HEK293 (cell line): ENCODE measurements at regions not wholly inside any gene's neighbourhood (a gene's known extent, or its start where the extent isn't known, plus 50 kb on each side); places are given as distances from the start of the nearest gene placed in this dataset.

Experiments
- CTCF ChIA-PET: fragments of 350-600 bp; formaldehyde crosslinking; extraction: SDS; loops from one replicate; lab custom pipeline; 2021; ENCODE audit warnings: antibody characterized with exemption; lab: Yijun Ruan, JAX
- POLR2A ChIA-PET: fragments of 300-600 bp; formaldehyde crosslinking; extraction: SDS; loops from one replicate; lab custom pipeline; 2020; ENCODE audit warnings: antibody characterized with exemption, inconsistent platforms; lab: Yijun Ruan, JAX
- H3K27ac ChIP-seq: fragments of 200-500 bp; sonication (Bioruptor generic); 2 replicates; pipeline ENCODE4 v1.5.1; 2014; ENCODE audit warnings: low read depth, low read length, control low read depth, inconsistent platforms; ENCODE audit errors: extremely low read depth
- H3K36me3 ChIP-seq, 2 experiments: fragments of 200-500 bp in 1 of 2; sonication (Bioruptor generic) in 1 of 2; 1 replicate in 1 of 2; 2 replicates in 1 of 2; pipeline ENCODE4 v1.5.1; 2014 to 2017; ENCODE audit warnings: inconsistent platforms in 2 of 2, low read length in 2 of 2; ENCODE audit not compliant: control insufficient read depth in 2 of 2, insufficient read depth in 1 of 2
- H3K4me1 ChIP-seq: fragments of 200-500 bp; sonication (Bioruptor generic); 2 replicates; pipeline ENCODE4 v1.5.1; 2014; ENCODE audit warnings: mild to moderate bottlenecking, low read length, inconsistent platforms; ENCODE audit not compliant: control insufficient read depth, insufficient read depth
- H3K4me3 ChIP-seq: 2 replicates; pipeline ENCODE4 v1.5.1; 2011; ENCODE audit warnings: low read depth, mild to moderate bottlenecking, control low read depth, low read length, moderate library complexity
- H3K9me3 ChIP-seq: fragments of 200-500 bp; sonication (Bioruptor generic); 2 replicates; pipeline ENCODE4 v1.5.1; 2014; ENCODE audit warnings: low read depth, low read length, inconsistent platforms; ENCODE audit not compliant: control insufficient read depth, insufficient read depth
- HOXD13 ChIP-seq: sonication (generic); formaldehyde crosslinking; IDR thresholded peaks from 2 replicates; pipeline ENCODE4 v1.8.0; 2022; ENCODE audit warnings: missing genetic modification reagents, borderline replicate concordance
- IKZF3 ChIP-seq: fragments of 450-650 bp; IDR thresholded peaks from 2 replicates; pipeline ENCODE4 v1.5.0; 2018; ENCODE audit warnings: missing biosample characterization, mild to moderate bottlenecking, missing genetic modification characterization, moderate library complexity
- OVOL3 ChIP-seq: fragments of 450-650 bp; formaldehyde crosslinking; IDR thresholded peaks from 2 replicates; pipeline ENCODE4 v1.5.1; 2016; ENCODE audit warnings: missing biosample characterization, missing genetic modification characterization
- SCRT1 ChIP-seq: fragments of 450-650 bp; formaldehyde crosslinking; IDR thresholded peaks from 2 replicates; pipeline ENCODE4 v1.5.1; 2016; ENCODE audit warnings: missing biosample characterization, missing genetic modification characterization, borderline replicate concordance
- ZBTB17 ChIP-seq: fragments of 450-650 bp; formaldehyde crosslinking; IDR thresholded peaks from 2 replicates; pipeline ENCODE4 v1.5.1; 2016; ENCODE audit warnings: missing biosample characterization, missing genetic modification characterization
- ZFHX2 ChIP-seq: fragments of 450-650 bp; formaldehyde crosslinking; conservative IDR thresholded peaks from 2 replicates; pipeline ENCODE4 v1.5.1; 2016; ENCODE audit warnings: missing biosample characterization, missing genetic modification characterization
- ZNF114 ChIP-seq: fragments of 450-650 bp; formaldehyde crosslinking; IDR thresholded peaks from 2 replicates; pipeline ENCODE4 v1.5.0; 2017; ENCODE audit warnings: missing biosample characterization, missing genetic modification characterization
- ZNF140 ChIP-seq: fragments of 450-650 bp; formaldehyde crosslinking; IDR thresholded peaks from 2 replicates; pipeline ENCODE4 v1.5.1; 2016; ENCODE audit warnings: missing biosample characterization, missing genetic modification characterization
- ZNF155 ChIP-seq: fragments of 450-650 bp; formaldehyde crosslinking; IDR thresholded peaks from 2 replicates; pipeline ENCODE4 v1.5.1; 2016; ENCODE audit warnings: missing biosample characterization, missing genetic modification characterization
- ZNF211 ChIP-seq: fragments of 450-650 bp; formaldehyde crosslinking; IDR thresholded peaks from 2 replicates; pipeline ENCODE4 v1.5.1; 2016; ENCODE audit warnings: low read depth, missing biosample characterization, missing genetic modification characterization
- ZNF341 ChIP-seq: fragments of 450-650 bp; formaldehyde crosslinking; IDR thresholded peaks from 2 replicates; pipeline ENCODE4; 2016; ENCODE audit warnings: low read depth, missing biosample characterization, missing genetic modification characterization
- ZNF830 ChIP-seq: fragments of 450-650 bp; IDR thresholded peaks from 2 replicates; pipeline ENCODE4 v1.5.0; 2018; ENCODE audit warnings: missing biosample characterization, missing genetic modification characterization, low read depth, mild to moderate bottlenecking, moderate library complexity
- ZSCAN30 ChIP-seq: fragments of 450-650 bp; IDR thresholded peaks from 2 replicates; pipeline ENCODE4 v1.5.1; 2018; ENCODE audit warnings: missing biosample characterization, mild to moderate bottlenecking, missing genetic modification characterization, moderate library complexity
- TF ChIP-seq, protein P1 (sequence below): fragments of 450-650 bp; formaldehyde crosslinking; conservative IDR thresholded peaks from 2 replicates; pipeline ENCODE4 v1.5.1; 2016; ENCODE audit warnings: low read depth, missing biosample characterization, missing genetic modification characterization
- TF ChIP-seq, protein P2 (sequence below): fragments of 450-650 bp; formaldehyde crosslinking; IDR thresholded peaks from 2 replicates; pipeline ENCODE4 v1.5.1; 2016; ENCODE audit warnings: missing biosample characterization, missing genetic modification characterization
- TF ChIP-seq, protein P3 (sequence below): fragments of 450-650 bp; formaldehyde crosslinking; IDR thresholded peaks from 2 replicates; pipeline ENCODE4 v1.5.1; 2016; ENCODE audit warnings: missing biosample characterization, missing genetic modification characterization, borderline replicate concordance
- TF ChIP-seq, protein P4 (sequence below): fragments of 450-650 bp; IDR thresholded peaks from 2 replicates; pipeline ENCODE4 v1.5.1; 2018; ENCODE audit warnings: missing biosample characterization, missing genetic modification characterization
- TF ChIP-seq, protein P5 (sequence below): sonication (generic); formaldehyde crosslinking; IDR thresholded peaks from 2 replicates; pipeline ENCODE4 v1.8.1; 2022; ENCODE audit warnings: mild to moderate bottlenecking, moderate library complexity, missing genetic modification reagents
- TF ChIP-seq, protein P6 (sequence below): fragments of 450-650 bp; formaldehyde crosslinking; IDR thresholded peaks from 2 replicates; pipeline ENCODE4 v1.5.1; 2016; ENCODE audit warnings: missing biosample characterization, missing genetic modification characterization

DNA sequence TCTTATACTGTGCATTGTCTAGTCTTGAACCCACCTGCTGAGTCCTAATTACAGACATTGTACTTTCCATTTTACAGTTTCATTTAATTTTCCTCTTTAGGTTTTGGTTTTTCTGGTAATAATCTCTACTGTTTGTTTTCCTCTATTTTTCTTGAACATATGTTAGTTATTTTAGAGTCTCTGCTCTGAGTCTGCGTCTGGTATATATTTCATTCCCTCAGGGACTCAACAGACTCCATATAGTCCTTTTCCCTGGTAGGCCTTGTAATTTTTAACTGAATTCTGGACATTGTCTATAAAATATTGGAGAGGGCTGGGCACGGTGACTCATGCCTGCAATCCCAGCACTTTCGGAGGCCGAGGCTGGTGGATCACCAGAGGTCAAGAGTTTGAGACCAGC, 121.8 kb upstream of the STOX2 start:
- POLR2A ChIA-PET: no interaction called here

DNA sequence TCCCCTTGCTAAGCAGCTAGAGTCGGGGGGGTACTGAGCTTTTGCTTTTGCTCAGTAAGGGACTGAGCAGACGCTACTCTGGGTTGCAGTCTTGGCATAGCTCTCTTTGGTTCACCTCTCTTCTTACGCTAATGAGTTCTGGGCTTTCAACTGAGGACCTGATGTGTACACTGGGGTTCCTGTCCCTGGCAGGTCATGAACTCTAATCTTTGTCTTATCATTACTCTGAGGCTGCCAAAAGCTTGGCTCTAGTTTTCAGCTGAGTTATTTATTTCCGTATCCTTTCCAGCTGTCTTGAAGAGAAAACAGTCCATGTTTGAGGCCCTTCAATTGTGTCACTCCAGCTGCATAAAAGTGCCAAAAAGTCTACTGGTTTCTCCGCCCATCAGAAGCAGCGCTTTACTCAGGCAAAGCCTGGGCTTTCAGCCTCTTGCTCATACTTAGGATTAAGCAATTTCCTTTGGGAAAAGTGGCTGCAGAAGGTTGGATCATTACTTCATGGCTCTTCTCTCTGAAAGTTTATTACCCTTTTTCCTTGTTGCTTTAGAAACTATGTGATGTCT, 121.0 kb upstream of the STOX2 start:
- H3K4me3 ChIP-seq: no peak overlapping the region
- ChIA-PET POLR2A (no interaction called here), CTCF (interaction anchor here (0.7 kb wide), 1 partner anchor 12 kb away, joined by 4 read pairs; no protein-coding TSS in a partner anchor)
- H3K27ac ChIP-seq: no peak overlapping the region
- no peaks in the 10 kb centered on the region for H3K9me3 ChIP-seq
- no peaks in the 10 kb centered on the region for H3K36me3 ChIP-seq
- no peaks in the 10 kb centered on the region for H3K4me1 ChIP-seq
- TF ChIP-seq OVOL3 (tag by site-specific recombination) (no peak), ZNF341 (tag by site-specific recombination) (no peak), ZFHX2 (tag by site-specific recombination) (no peak), IKZF3 (tag by site-specific recombination) (no peak), ZNF114 (no peak), ZBTB17 (tag by site-specific recombination) (no peak), ZNF155 (tag by site-specific recombination) (no peak), ZSCAN30 (tag by site-specific recombination) (no peak), ZNF211 (tag by site-specific recombination) (no peak), HOXD13 (CRISPR knock-in tag) (no peak), ZNF140 (tag by site-specific recombination) (no peak)
- TF ChIP-seq, protein P1, sequence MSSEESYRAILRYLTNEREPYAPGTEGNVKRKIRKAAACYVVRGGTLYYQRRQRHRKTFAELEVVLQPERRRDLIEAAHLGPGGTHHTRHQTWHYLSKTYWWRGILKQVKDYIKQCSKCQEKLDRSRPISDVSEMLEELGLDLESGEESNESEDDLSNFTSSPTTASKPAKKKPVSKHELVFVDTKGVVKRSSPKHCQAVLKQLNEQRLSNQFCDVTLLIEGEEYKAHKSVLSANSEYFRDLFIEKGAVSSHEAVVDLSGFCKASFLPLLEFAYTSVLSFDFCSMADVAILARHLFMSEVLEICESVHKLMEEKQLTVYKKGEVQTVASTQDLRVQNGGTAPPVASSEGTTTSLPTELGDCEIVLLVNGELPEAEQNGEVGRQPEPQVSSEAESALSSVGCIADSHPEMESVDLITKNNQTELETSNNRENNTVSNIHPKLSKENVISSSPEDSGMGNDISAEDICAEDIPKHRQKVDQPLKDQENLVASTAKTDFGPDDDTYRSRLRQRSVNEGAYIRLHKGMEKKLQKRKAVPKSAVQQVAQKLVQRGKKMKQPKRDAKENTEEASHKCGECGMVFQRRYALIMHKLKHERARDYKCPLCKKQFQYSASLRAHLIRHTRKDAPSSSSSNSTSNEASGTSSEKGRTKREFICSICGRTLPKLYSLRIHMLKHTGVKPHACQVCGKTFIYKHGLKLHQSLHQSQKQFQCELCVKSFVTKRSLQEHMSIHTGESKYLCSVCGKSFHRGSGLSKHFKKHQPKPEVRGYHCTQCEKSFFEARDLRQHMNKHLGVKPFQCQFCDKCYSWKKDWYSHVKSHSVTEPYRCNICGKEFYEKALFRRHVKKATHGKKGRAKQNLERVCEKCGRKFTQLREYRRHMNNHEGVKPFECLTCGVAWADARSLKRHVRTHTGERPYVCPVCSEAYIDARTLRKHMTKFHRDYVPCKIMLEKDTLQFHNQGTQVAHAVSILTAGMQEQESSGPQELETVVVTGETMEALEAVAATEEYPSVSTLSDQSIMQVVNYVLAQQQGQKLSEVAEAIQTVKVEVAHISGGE: no peak
- TF ChIP-seq, protein P2, sequence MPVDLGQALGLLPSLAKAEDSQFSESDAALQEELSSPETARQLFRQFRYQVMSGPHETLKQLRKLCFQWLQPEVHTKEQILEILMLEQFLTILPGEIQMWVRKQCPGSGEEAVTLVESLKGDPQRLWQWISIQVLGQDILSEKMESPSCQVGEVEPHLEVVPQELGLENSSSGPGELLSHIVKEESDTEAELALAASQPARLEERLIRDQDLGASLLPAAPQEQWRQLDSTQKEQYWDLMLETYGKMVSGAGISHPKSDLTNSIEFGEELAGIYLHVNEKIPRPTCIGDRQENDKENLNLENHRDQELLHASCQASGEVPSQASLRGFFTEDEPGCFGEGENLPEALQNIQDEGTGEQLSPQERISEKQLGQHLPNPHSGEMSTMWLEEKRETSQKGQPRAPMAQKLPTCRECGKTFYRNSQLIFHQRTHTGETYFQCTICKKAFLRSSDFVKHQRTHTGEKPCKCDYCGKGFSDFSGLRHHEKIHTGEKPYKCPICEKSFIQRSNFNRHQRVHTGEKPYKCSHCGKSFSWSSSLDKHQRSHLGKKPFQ: no peak
- TF ChIP-seq, protein P3, sequence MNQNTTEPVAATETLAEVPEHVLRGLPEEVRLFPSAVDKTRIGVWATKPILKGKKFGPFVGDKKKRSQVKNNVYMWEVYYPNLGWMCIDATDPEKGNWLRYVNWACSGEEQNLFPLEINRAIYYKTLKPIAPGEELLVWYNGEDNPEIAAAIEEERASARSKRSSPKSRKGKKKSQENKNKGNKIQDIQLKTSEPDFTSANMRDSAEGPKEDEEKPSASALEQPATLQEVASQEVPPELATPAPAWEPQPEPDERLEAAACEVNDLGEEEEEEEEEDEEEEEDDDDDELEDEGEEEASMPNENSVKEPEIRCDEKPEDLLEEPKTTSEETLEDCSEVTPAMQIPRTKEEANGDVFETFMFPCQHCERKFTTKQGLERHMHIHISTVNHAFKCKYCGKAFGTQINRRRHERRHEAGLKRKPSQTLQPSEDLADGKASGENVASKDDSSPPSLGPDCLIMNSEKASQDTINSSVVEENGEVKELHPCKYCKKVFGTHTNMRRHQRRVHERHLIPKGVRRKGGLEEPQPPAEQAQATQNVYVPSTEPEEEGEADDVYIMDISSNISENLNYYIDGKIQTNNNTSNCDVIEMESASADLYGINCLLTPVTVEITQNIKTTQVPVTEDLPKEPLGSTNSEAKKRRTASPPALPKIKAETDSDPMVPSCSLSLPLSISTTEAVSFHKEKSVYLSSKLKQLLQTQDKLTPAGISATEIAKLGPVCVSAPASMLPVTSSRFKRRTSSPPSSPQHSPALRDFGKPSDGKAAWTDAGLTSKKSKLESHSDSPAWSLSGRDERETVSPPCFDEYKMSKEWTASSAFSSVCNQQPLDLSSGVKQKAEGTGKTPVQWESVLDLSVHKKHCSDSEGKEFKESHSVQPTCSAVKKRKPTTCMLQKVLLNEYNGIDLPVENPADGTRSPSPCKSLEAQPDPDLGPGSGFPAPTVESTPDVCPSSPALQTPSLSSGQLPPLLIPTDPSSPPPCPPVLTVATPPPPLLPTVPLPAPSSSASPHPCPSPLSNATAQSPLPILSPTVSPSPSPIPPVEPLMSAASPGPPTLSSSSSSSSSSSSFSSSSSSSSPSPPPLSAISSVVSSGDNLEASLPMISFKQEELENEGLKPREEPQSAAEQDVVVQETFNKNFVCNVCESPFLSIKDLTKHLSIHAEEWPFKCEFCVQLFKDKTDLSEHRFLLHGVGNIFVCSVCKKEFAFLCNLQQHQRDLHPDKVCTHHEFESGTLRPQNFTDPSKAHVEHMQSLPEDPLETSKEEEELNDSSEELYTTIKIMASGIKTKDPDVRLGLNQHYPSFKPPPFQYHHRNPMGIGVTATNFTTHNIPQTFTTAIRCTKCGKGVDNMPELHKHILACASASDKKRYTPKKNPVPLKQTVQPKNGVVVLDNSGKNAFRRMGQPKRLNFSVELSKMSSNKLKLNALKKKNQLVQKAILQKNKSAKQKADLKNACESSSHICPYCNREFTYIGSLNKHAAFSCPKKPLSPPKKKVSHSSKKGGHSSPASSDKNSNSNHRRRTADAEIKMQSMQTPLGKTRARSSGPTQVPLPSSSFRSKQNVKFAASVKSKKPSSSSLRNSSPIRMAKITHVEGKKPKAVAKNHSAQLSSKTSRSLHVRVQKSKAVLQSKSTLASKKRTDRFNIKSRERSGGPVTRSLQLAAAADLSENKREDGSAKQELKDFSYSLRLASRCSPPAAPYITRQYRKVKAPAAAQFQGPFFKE (tag by site-specific recombination): no peak
- TF ChIP-seq, protein P4, sequence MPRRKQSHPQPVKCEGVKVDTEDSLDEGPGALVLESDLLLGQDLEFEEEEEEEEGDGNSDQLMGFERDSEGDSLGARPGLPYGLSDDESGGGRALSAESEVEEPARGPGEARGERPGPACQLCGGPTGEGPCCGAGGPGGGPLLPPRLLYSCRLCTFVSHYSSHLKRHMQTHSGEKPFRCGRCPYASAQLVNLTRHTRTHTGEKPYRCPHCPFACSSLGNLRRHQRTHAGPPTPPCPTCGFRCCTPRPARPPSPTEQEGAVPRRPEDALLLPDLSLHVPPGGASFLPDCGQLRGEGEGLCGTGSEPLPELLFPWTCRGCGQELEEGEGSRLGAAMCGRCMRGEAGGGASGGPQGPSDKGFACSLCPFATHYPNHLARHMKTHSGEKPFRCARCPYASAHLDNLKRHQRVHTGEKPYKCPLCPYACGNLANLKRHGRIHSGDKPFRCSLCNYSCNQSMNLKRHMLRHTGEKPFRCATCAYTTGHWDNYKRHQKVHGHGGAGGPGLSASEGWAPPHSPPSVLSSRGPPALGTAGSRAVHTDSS (tag by site-specific recombination): no peak
- TF ChIP-seq, protein P5, sequence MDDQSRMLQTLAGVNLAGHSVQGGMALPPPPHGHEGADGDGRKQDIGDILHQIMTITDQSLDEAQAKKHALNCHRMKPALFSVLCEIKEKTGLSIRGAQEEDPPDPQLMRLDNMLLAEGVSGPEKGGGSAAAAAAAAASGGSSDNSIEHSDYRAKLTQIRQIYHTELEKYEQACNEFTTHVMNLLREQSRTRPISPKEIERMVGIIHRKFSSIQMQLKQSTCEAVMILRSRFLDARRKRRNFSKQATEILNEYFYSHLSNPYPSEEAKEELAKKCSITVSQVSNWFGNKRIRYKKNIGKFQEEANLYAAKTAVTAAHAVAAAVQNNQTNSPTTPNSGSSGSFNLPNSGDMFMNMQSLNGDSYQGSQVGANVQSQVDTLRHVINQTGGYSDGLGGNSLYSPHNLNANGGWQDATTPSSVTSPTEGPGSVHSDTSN (CRISPR knock-in tag): no peak

More for the DNA sequence above, 121.8 kb upstream of the STOX2 start:
- TF ChIP-seq SCRT1 (tag by site-specific recombination) (no peak), ZNF830 (tag by site-specific recombination) (no peak)
- TF ChIP-seq, protein P6, sequence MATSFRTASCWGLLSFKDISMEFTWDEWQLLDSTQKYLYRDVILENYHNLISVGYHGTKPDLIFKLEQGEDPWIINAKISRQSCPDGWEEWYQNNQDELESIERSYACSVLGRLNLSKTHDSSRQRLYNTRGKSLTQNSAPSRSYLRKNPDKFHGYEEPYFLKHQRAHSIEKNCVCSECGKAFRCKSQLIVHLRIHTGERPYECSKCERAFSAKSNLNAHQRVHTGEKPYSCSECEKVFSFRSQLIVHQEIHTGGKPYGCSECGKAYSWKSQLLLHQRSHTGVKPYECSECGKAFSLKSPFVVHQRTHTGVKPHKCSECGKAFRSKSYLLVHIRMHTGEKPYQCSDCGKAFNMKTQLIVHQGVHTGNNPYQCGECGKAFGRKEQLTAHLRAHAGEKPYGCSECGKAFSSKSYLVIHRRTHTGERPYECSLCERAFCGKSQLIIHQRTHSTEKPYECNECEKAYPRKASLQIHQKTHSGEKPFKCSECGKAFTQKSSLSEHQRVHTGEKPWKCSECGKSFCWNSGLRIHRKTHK (tag by site-specific recombination): peak; percentile 14; the same call in 1 of the 2 replicates
- Histone ChIP-seq H3K36me3 (no peaks in the 10 kb centered on the region), H3K4me3 (no peak overlapping the region), H3K9me3 (no peaks in the 10 kb centered on the region), H3K27ac (no peak overlapping the region), H3K4me1 (no peaks in the 10 kb centered on the region)
- CTCF ChIA-PET: no interaction called here
